HUDEP-2 (cell line): ENCODE measurements at regions not wholly inside any gene's neighbourhood (a gene's known extent, or its start where the extent isn't known, plus 50 kb on each side); places are given as distances from the start of the nearest gene placed in this dataset.
A peak's percentile ranks its signal among the peaks of the same experiment; 100 is the strongest.

Experiments
- DNase-seq, 76 experiments: peaks; one replicate each; lab custom pipeline; 2025; ENCODE audit not compliant: unreplicated experiment in 76 of 76; lab: John Stamatoyannopoulos, UW

DNA sequence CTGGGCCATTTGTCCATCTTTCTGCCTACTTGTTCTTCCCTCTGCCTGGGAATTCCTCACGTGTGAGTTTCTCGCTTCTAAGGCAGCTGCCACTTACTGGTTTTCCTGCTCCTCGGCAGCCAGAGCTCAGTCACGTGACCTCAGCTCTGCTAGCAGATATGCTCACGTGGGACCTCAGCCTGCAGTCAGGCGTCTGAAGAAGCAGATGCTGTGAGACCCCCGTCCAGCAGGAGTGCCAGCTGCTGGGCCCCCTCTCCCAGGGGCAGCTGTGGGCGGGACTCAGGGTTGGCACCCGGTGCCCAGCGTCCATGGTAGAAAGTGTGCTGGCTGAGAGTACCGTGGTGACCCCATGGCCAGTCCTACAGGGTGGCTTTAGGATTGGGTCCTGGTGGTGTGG, 161.3 kb upstream of the TLE3 start:
- DNase-seq: peak in 18 of 76 experiments; percentile 2 to 27 (median 15)

DNA sequence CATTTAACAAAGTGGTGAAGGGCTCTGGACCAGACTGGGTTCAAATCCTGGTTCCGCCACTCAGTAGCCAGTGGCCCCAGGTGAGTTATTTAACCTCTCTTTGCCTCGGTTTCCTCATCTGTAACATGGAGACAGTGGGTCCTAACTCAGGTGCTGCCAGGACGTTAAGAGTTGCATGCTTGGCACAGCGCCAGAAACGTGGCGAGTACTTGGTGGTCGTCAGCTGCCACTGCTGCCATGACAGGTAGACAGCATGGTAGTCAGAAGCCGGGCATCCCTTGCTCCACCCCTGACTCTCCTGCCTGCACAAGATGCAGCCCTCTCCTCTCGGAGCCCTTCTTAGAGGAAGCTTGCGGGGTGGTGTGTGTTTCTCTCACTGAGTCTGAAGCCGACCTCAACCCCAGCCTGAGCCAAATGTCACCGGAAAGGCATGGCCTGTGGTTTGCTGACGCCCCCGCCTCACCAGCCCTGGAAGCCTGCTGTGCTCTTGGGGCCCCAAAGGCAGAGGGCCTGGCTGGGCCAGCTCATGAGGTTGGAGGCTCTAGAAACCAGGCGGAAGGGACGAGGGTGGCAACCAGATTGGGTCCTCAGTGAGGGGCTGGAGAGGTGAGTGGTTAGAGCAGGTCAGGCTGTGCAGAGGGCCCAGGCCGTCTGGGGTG, 160.8 kb upstream of the TLE3 start:
- DNase-seq: no peak

DNA sequence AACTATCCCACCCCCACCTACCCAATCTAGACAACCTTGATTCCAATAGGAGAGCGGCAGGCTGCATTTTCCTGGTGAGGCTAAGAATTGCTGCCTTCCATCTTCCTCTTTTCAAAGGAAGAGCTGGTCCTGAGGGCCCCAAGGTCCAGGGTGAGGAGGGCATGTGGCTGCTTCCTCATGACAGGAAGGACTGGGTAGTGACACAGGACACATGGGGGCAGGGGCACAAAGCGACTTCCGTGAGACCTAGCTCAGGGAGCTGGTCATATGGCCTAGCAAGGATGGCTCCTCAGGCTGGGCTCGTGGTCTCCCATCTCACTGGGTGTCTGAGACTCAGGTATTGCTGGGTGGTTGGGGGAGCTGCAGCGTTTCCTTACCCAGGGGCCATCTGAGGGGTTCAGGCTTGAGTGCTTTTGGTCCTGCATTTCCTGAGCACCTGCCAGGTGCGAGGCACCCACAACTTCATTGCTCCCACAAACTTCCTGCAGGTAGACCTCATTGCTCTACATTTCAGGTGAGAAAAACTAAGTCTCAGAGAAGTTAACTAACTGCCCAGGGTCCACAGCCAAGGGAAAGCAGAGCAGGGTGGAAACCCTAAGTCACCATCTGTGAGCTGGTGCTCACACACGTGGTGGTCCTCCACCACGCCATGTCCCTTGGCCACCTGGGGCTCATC, 160.0 kb upstream of the TLE3 start:
- DNase-seq: no peak

- no peak for DNase-seq
Observed at GRCh38 chr15:70257047-70257446, 159.3 kb upstream of the TLE3 start.

DNA sequence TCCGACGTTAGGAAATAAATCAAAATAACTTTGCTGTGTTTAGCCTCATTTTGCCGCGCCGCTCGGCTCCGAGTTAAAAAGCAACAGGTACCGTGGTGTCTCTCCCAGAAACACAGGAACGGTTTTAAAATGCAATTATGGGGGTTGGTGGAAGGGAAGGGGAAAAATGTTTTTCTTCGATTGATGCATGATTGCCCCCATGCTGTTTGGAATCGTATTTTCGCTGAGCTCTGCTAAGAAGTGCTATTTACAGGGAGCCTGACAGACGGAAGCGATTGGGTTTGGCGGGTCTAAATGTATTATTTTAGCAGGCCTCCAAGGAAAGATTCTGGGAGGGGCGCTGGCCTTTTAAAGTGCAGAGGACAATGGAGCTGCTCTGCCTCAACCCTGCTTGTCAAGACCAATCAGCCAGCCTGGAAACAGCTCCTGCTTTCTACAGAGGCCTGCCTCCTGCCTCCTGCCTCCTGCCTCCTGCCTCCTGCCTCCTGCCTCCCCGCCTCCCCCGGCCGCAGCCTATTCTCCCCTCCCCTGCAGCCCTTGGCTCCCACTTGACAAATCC, 156.7 kb upstream of the TLE3 start:
- DNase-seq: no peak

GRCh38 chr15:70253461-70254156, 155.9 kb upstream of the TLE3 start:
- no peak for DNase-seq

DNA sequence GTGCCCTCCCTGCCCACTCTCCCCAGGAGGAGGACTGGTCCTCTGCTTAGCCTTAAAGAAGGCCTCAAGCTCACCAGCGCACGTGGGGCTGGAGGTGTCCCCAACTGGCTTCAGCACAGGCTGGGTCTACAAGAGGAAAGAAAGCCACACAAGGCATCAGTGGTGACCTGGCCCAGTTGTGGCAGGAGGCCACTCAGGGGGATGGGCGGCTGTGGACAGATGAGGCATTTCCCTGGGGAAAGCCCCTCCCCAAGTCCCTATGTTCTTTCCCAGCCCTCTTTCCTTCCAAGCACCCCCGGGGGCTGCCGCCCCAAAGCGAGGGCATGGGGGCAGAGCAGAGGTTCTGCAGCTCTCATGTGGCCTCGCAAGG, 155.2 kb upstream of the TLE3 start:
- no peak for DNase-seq

- DNase-seq: no peak
Observed at GRCh38 chr15:70252056-70252950, 154.6 kb upstream of the TLE3 start.

- no peak for DNase-seq
Observed at GRCh38 chr15:70251246-70251990, 153.7 kb upstream of the TLE3 start.

DNA sequence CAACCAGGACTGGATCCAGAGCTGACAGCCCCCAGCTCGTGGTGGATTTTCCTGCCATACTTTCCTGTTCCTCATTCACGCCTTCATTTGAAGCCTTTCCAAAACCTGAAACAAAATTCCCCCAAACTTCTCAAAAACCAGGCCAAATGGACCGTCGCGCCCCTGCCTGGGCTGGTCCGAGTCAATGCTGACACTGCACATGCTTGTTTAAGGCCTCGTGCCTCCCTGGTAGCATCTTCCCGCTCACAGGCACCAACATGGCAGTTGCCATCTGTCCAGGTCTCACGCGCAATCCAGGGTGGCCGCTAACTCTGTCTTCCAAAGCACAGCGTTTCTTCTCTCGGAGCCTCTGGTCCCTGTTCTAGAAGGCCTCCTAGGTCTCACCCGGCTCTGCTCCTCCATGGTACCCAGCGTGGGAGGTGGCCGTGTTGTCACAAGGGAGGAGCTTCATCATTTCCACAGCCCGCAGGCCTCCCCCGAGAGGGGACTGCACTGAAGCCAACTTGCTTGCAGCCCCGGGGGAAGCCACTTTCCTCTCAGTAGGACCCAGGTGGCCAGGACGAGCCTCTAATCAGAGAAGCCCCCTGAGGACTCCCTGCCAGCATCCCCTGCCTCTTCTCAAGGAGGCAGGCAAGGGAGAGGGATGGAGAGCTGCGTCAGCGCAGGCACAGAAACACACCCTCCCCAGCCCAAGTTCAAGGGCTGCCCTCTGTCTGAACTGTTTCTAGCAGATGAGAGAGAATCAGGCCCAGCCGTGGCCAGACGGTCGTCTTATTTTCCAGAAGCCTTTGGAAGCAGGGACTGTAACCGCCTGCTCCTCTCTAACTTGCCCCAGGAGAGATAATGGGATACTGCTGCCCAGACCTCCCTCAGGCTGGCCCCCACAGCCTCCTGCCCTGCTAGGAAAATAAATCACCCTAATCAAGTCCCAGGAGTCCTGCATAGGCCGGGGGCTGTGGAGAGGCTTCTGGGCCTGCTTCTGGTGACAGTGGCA, 152.8 kb upstream of the TLE3 start:
- DNase-seq: no peak

GRCh38 chr15:70249616-70250015, 151.9 kb upstream of the TLE3 start:
- no peak for DNase-seq

- no peak for DNase-seq
Observed at GRCh38 chr15:70248116-70249025, 150.7 kb upstream of the TLE3 start.

- DNase-seq: no peak
Observed at GRCh38 chr15:70247281-70247680, 149.6 kb upstream of the TLE3 start.

DNA sequence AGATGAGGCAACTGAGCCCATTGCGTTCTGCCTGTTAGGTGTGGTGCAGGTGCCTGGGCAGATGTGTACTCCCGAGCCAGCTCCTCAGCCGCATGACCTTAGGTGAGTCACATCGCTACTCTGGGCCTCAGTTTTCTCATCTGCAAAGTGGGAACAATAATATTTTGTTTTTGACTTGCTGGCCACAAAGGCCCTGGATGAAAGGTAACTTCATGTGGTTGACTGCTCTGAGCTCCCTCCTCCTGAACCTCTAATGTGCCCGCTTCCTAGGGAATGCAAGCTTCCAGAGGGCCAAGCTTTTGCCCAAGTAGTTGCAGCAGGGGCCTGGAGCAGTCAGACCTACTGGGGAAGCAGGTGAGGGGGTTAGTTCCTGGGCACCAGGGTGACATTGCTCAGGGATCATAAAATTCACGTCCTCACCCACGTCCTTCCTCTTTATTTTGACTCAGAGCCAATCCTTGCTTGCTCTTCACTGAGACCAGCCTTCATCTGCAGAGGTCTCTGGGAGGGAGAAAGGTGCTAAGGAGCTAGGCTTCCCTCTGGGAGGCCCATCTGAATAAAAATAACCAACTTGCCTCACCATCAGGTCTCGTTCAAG, 149.0 kb upstream of the TLE3 start:
- DNase-seq: no peak

DNA sequence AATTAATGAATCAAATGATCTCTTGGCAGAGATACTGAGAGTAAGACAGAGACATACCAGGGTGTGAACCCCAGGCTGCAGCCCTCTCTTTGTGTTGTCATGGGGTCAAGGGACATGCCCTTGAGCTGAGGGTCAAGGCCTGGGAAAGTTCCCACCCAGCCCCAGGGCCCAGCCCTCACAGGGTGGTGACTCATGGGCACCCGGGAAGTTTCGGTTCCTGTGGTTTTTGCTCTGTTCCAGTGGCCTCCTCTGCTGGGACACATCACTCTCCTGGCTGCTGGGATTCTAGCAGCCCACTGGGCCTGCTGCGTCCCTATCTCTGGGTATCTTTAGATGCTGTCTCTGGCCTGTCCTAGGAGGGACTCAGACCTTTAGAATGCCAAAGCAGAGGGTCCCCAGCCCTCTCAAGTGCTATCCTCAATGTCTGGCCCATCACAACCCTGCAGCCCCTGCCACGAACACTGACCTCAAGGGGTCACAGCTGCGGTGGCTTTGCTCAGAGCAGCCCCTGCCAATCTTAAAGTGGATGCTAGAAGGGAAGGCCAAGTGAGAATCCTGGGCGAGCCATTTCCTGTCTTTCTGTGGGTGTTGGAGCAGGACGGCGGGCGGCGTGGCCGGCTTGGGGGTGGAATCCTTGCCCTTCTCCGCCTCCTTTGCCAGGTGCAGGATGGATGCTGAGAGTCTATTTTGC, 148.4 kb upstream of the TLE3 start:
- no peak for DNase-seq

- DNase-seq: no peak
Observed at GRCh38 chr15:70244978-70245542, 147.3 kb upstream of the TLE3 start.
